Stomach (tissue), 4 donors: ENCODE measurements at regions not wholly inside any gene's neighbourhood (a gene's known extent, or its start where the extent isn't known, plus 50 kb on each side); places are given as distances from the start of the nearest gene placed in this dataset.

Experiments used
- CTCF ChIP-seq, 7 experiments: fragments of 450-650 bp in 4 of 7; fragments of 200-600 bp in 3 of 7; sonication (generic) in 3 of 7; IDR thresholded peaks; one replicate each; pipeline ENCODE4 v1.5.1; 2016 to 2019; ENCODE audit warnings: antibody characterized with exemption in 7 of 7, control low read depth in 2 of 7, mild to moderate bottlenecking in 1 of 7
- EP300 ChIP-seq: sonication (generic); formaldehyde crosslinking; IDR thresholded peaks from one replicate; pipeline ENCODE4 v1.6.1; 2017; ENCODE audit warnings: antibody characterized with exemption
- POLR2A ChIP-seq, 4 donors: fragments of 450-650 bp; IDR thresholded peaks; one replicate each; pipeline ENCODE4 v1.6.1; 2016; ENCODE audit warnings: antibody characterized with exemption in 4 of 4, control low read depth in 2 of 4, mild to moderate bottlenecking in 1 of 4, moderate library complexity in 1 of 4
- POLR2AphosphoS5 ChIP-seq, 3 donors: sonication (generic); formaldehyde crosslinking; IDR thresholded peaks; one replicate each; pipeline ENCODE4 v1.6.1; 2016; ENCODE audit warnings: antibody characterized with exemption in 3 of 3

GRCh38 chr18:67865400-67865799 is 348.9 kb upstream of the DSEL start:
- TF ChIP-seq EP300 (no peak), CTCF (IDR thresholded peaks at IDR 0.05) (no peak), POLR2A (IDR thresholded peaks at IDR 0.05) (no peak), POLR2AphosphoS5 (IDR thresholded peaks at IDR 0.05) (no peak)
